Adrenal gland (tissue), 9 donors: ENCODE measurements at regions not wholly inside any gene's neighbourhood (a gene's known extent, or its start where the extent isn't known, plus 50 kb on each side); places are given as distances from the start of the nearest gene placed in this dataset.

Source experiments
- DNase-seq, 7 donors: peaks; one replicate each; pipeline ENCODE4 v3.0.0-alpha.2; 2019 to 2020
- H3K27ac ChIP-seq, 5 donors: fragments of 200-600 bp; sonication (generic) in 4 of 5; 1 replicate in 3 of 5; 2 replicates in 2 of 5; pipeline versions ENCODE4 v1.5.1 to v1.8.0; 2016 to 2020; ENCODE audit warnings: mild to moderate bottlenecking in 1 of 5
- H3K27me3 ChIP-seq: fragments of 200-600 bp; 2 replicates; pipeline ENCODE4 v1.8.0; 2021
- H3K36me3 ChIP-seq, 2 donors: fragments of 200-600 bp; replicated peaks in 1 of 2; 1 replicate in 1 of 2; 2 replicates in 1 of 2; pipeline versions ENCODE4 v1.5.1 to v1.8.0; 2018 to 2022
- H3K4me1 ChIP-seq, 2 donors: fragments of 200-600 bp; replicated peaks in 1 of 2; 1 replicate in 1 of 2; 2 replicates in 1 of 2; pipeline versions ENCODE4 v1.5.1 to v1.8.0; 2018 to 2021
- H3K4me3 ChIP-seq, 4 donors: fragments of 200-600 bp; sonication (generic) in 3 of 4; one replicate each; pipeline ENCODE4 v1.5.1; 2016 to 2018
- H3K9me3 ChIP-seq, 3 donors: fragments of 200-600 bp; sonication (generic) in 1 of 3; replicated peaks in 1 of 3; 1 replicate in 2 of 3; 2 replicates in 1 of 3; pipeline versions ENCODE4 v1.5.1 to v1.8.0; 2016 to 2021
- CTCF ChIP-seq, 6 experiments: fragments of 450-650 bp in 4 of 6; fragments of 200-600 bp in 2 of 6; sonication (generic) in 1 of 6; IDR thresholded peaks; 1 replicate in 5 of 6; 2 replicates in 1 of 6; pipeline versions ENCODE4 v1.5.1 to v1.8.0; 2016 to 2021; ENCODE audit warnings: antibody characterized with exemption in 6 of 6, mild to moderate bottlenecking in 2 of 6, moderate library complexity in 1 of 6
- POLR2A ChIP-seq, 2 donors: fragments of 450-650 bp; IDR thresholded peaks; one replicate each; pipeline ENCODE4 v1.6.1; 2017; ENCODE audit warnings: antibody characterized with exemption in 2 of 2, mild to moderate bottlenecking in 2 of 2, moderate library complexity in 1 of 2
- WGBS, 4 donors: extraction: QIAGEN DNeasy Blood & Tissue Kit in 2 of 4; methylation state at CpG; one replicate each; pipeline versions ENCODE4 v1.1.5 to v1.1.7; 2013 to 2017; 5-methylcytosine and 5-hydroxymethylcytosine counted together
- intact Hi-C, 2 donors: fragments of 100-400 bp; cut with DNase I; formaldehyde crosslinking; loops; one replicate each; pipeline versions ENCODE4 v1.14.1 to v1.15.0; 2022 to 2023
- donor health status: healthy with polysubstance abuse.
- donor health status: Bipolar disorder and iron deficiency.
- donor health status: DM: yes; HTN: yes; CAD: no.
- donor health status: DM: no; HTN: no; CAD: no.
- donor health status: DM: no; HTN: no; CAD: no.

GRCh38 chr5:124599028-124599973, 147.1 kb downstream of the ZNF608 start:
- no peak overlapping the region for H3K4me3 ChIP-seq
- TF ChIP-seq POLR2A (IDR thresholded peaks at IDR 0.05), result no peak
- no peak for TF ChIP-seq CTCF (IDR thresholded peaks at IDR 0.05)
- 53 to 68% (median 61%) methylated on average over 9 to 10 of the region's 10 CpGs for WGBS, 4 donors
- no peak overlapping the region for H3K27ac ChIP-seq
- no peak for DNase-seq
- no peaks in the 10 kb centered on the region for H3K36me3 ChIP-seq
- peaks cover 0 to 8% of the 10 kb centered on the region in 2 donors for H3K4me1 ChIP-seq
- no peaks in the 10 kb centered on the region for H3K9me3 ChIP-seq
- H3K27me3 ChIP-seq, result no peaks in the 10 kb centered on the region
- intact Hi-C loops, result no loop called here

- Histone ChIP-seq H3K9me3 (no peaks in the 10 kb centered on the region), H3K4me1 (peaks cover 0 to 8% of the 10 kb centered on the region in 2 donors), H3K4me3 (no peak overlapping the region), H3K27me3 (no peaks in the 10 kb centered on the region), H3K36me3 (no peaks in the 10 kb centered on the region), H3K27ac (no peak overlapping the region)
- DNase-seq, result no peak
- no peak for TF ChIP-seq POLR2A (IDR thresholded peaks at IDR 0.05)
- intact Hi-C loops, result no loop called here
- WGBS, 4 donors, result 62 to 69% (median 64%) methylated on average over 5 of the region's 5 CpGs
These were observed 149.6 kb downstream of the ZNF608 start for GRCh38 chr5:124596595-124597421.

GRCh38 chr5:124593952-124594351, 152.5 kb downstream of the ZNF608 start:
- Histone ChIP-seq H3K4me1 (peaks cover 0 to 5% of the 10 kb centered on the region in 2 donors), H3K4me3 (no peak overlapping the region), H3K27me3 (no peaks in the 10 kb centered on the region), H3K27ac (no peak overlapping the region), H3K36me3 (no peaks in the 10 kb centered on the region), H3K9me3 (no peaks in the 10 kb centered on the region)
- no peak for TF ChIP-seq CTCF (IDR thresholded peaks at IDR 0.05)
- no peak for TF ChIP-seq POLR2A (IDR thresholded peaks at IDR 0.05)
- no peak for DNase-seq
- intact Hi-C loops, result no loop called here
- 86 to 95% (median 89%) methylated on average over 1 of the region's 1 CpG for WGBS, 4 donors

GRCh38 chr5:124592891-124593290, 153.5 kb downstream of the ZNF608 start:
- no peak overlapping the region for H3K4me3 ChIP-seq
- intact Hi-C loops, result no loop called here
- H3K36me3 ChIP-seq, result no peaks in the 10 kb centered on the region
- H3K9me3 ChIP-seq, result no peaks in the 10 kb centered on the region
- no peaks in the 10 kb centered on the region for H3K27me3 ChIP-seq
- H3K4me1 ChIP-seq, result peaks cover 0 to 5% of the 10 kb centered on the region in 2 donors
- 90 to 98% (median 94%) methylated on average over 2 of the region's 2 CpGs for WGBS, 4 donors
- TF ChIP-seq POLR2A (IDR thresholded peaks at IDR 0.05), result no peak
- TF ChIP-seq CTCF (IDR thresholded peaks at IDR 0.05), result no peak
- no peak overlapping the region for H3K27ac ChIP-seq
- DNase-seq, result no peak
